Prostate gland (tissue), 2 donors: ENCODE measurements at regions not wholly inside any gene's neighbourhood (a gene's known extent, or its start where the extent isn't known, plus 50 kb on each side); places are given as distances from the start of the nearest gene placed in this dataset.

Experiments used
- DNase-seq: peaks from one replicate; pipeline ENCODE4 v3.0.0-alpha.2; 2019; ENCODE audit warnings: low spot score
- H3K27ac ChIP-seq, 2 donors: fragments of 200-600 bp; sonication (generic); 2 replicates each; pipeline ENCODE4 v1.5.1; 2017 to 2019
- H3K27me3 ChIP-seq: fragments of 200-600 bp; sonication (generic); replicated peaks from 2 replicates; pipeline ENCODE4 v1.5.1; 2019; ENCODE audit not compliant: insufficient read depth
- H3K36me3 ChIP-seq, 2 donors: fragments of 200-600 bp; sonication (generic); 1 replicate in 1 of 2; 2 replicates in 1 of 2; pipeline versions ENCODE4 v1.5.1 to v1.8.1; 2017 to 2019
- H3K4me1 ChIP-seq: fragments of 200-600 bp; sonication (generic); replicated peaks from 2 replicates; pipeline ENCODE4 v1.5.1; 2019
- H3K4me3 ChIP-seq, 2 donors: fragments of 200-600 bp; sonication (generic); 2 replicates each; pipeline ENCODE4 v1.5.1; 2017 to 2019
- H3K9me3 ChIP-seq: fragments of 200-600 bp; sonication (generic); 2 replicates; pipeline ENCODE4 v1.5.1; 2017
- CTCF ChIP-seq, 4 experiments: fragments of 200-600 bp in 2 of 4; fragments of 450-650 bp in 2 of 4; sonication (generic) in 2 of 4; IDR thresholded peaks; 1 replicate in 3 of 4; 2 replicates in 1 of 4; pipeline ENCODE4 v1.5.1; 2016 to 2019; ENCODE audit warnings: antibody characterized with exemption in 4 of 4, mild to moderate bottlenecking in 2 of 4, moderate library complexity in 2 of 4
- POLR2A ChIP-seq: fragments of 450-650 bp; IDR thresholded peaks from one replicate; pipeline ENCODE4 v1.6.1; 2016; ENCODE audit warnings: antibody characterized with exemption, mild to moderate bottlenecking
- POLR2AphosphoS5 ChIP-seq: sonication (generic); formaldehyde crosslinking; IDR thresholded peaks from one replicate; pipeline ENCODE4 v1.6.1; 2017; ENCODE audit warnings: antibody characterized with exemption
- WGBS: methylation state at CpG from one replicate; pipeline ENCODE4 v1.1.5; 2018; 5-methylcytosine and 5-hydroxymethylcytosine counted together
- intact Hi-C: fragments of 100-400 bp; cut with DNase I; formaldehyde crosslinking; loops from one replicate; pipeline ENCODE4 v1.14.2; 2022

GRCh38 chr6:11925805-11926204 lies 86.3 kb upstream of the HIVEP1 start:
- intact Hi-C loops: no loop called here
- TF ChIP-seq POLR2A (no peak), POLR2AphosphoS5 (no peak), CTCF (IDR thresholded peaks at IDR 0.05) (no peak)
- Histone ChIP-seq H3K27me3 (no peaks in the 10 kb centered on the region), H3K9me3 (no peaks in the 10 kb centered on the region), H3K4me1 (no peaks in the 10 kb centered on the region), H3K4me3 (no peak overlapping the region), H3K27ac (no peak overlapping the region), H3K36me3 (no peaks in the 10 kb centered on the region)
- WGBS: 84% methylated on average over 9 of the region's 9 CpGs
- DNase-seq: no peak

DNA sequence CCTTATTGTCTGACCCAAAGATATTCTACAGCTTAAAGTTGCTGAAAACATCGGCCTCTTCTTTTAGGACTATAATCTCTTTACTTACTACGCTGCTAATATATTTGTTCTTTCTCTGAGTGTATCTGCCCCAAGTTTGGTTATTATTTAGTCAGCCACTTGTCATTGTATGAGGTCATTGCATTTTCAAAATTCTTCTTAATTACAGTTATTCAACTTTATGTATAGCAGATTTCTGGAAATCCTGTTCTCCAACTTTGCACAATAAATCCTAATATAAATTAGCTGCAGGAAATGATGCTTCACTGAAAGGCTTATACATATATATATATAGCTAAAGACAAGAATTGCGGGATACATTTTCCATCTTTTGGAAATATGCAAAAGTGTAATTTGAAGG lies 88.5 kb upstream of the HIVEP1 start:
- Histone ChIP-seq H3K4me3 (no peak overlapping the region), H3K9me3 (no peaks in the 10 kb centered on the region)
- no peak for DNase-seq

GRCh38 chr6:11922901-11923300 lies 89.2 kb upstream of the HIVEP1 start:
- TF ChIP-seq POLR2AphosphoS5 (no peak), CTCF (IDR thresholded peaks at IDR 0.05) (no peak), POLR2A (no peak)
- Histone ChIP-seq H3K27ac (no peak overlapping the region), H3K36me3 (no peaks in the 10 kb centered on the region), H3K4me3 (no peak overlapping the region), H3K27me3 (no peaks in the 10 kb centered on the region), H3K9me3 (no peaks in the 10 kb centered on the region), H3K4me1 (no peaks in the 10 kb centered on the region)
- DNase-seq: no peak
- intact Hi-C loops: no loop called here
- whole genome bisulfite sequencing: 94% methylated on average over 2 of the region's 2 CpGs

More for the DNA sequence above, 88.5 kb upstream of the HIVEP1 start:
- Histone ChIP-seq H3K4me1 (no peaks in the 10 kb centered on the region), H3K27ac (no peak overlapping the region), H3K36me3 (no peaks in the 10 kb centered on the region), H3K27me3 (no peaks in the 10 kb centered on the region)
- TF ChIP-seq CTCF (IDR thresholded peaks at IDR 0.05) (no peak), POLR2AphosphoS5 (no peak), POLR2A (no peak)
- intact Hi-C loops: no loop called here
- 98% methylated on average over 3 of the region's 3 CpGs for WGBS

DNA sequence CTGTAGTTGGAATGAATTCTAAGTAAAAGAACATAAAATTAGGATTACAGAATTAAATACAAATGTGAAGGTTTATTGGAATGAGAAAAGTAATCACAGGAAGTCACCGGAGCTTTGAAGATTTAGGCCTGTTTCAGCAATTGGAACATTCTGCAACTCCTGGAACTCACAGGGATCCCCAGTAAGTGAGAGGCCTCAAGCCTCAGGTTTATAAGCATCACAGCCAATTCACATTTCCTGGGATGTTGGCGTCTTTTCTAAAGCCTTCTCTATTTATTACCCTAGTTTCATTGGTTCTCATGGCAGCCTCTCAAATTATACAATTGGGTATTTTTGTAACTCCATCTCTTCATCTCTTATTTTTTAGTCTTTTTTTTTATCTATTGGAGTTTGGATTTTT lies 90.4 kb upstream of the HIVEP1 start:
- no peak overlapping the region for H3K4me3 ChIP-seq
- no peaks in the 10 kb centered on the region for H3K4me1 ChIP-seq
- H3K9me3 ChIP-seq: no peaks in the 10 kb centered on the region
- intact Hi-C loops: no loop called here
- no peak for DNase-seq
- TF ChIP-seq POLR2AphosphoS5: no peak
- TF ChIP-seq CTCF (IDR thresholded peaks at IDR 0.05): no peak
- TF ChIP-seq POLR2A: no peak
- WGBS: 26% methylated on average over 2 of the region's 2 CpGs
- H3K27ac ChIP-seq: no peak overlapping the region
- H3K27me3 ChIP-seq: no peaks in the 10 kb centered on the region
- no peaks in the 10 kb centered on the region for H3K36me3 ChIP-seq

- intact Hi-C loops: no loop called here
- WGBS: 26% methylated on average over 5 of the region's 5 CpGs
- Histone ChIP-seq H3K4me1 (no peaks in the 10 kb centered on the region), H3K4me3 (no peak overlapping the region), H3K27ac (no peak overlapping the region), H3K36me3 (no peaks in the 10 kb centered on the region), H3K27me3 (no peaks in the 10 kb centered on the region), H3K9me3 (no peaks in the 10 kb centered on the region)
- TF ChIP-seq CTCF (IDR thresholded peaks at IDR 0.05): no peak
- TF ChIP-seq POLR2A: no peak
- TF ChIP-seq POLR2AphosphoS5: no peak
- no peak for DNase-seq
Observed at GRCh38 chr6:11921017-11921438, 91.1 kb upstream of the HIVEP1 start.
